ENCODE measurements at regions not wholly inside any gene's neighbourhood (a gene's known extent, or its start where the extent isn't known, plus 50 kb on each side); places are given as distances from the start of the nearest gene placed in this dataset.

GRCh38 chr3:99071096-99071495, 169.6 kb upstream of the DCBLD2 start:
- no peaks in the 10 kb centered on the region for H3K9me3 Mint-ChIP-seq (ENCODE audit: unreplicated experiment)
- H3K27me3 Mint-ChIP-seq (ENCODE audit: unreplicated experiment): peaks cover 2% of the 10 kb centered on the region

DNA sequence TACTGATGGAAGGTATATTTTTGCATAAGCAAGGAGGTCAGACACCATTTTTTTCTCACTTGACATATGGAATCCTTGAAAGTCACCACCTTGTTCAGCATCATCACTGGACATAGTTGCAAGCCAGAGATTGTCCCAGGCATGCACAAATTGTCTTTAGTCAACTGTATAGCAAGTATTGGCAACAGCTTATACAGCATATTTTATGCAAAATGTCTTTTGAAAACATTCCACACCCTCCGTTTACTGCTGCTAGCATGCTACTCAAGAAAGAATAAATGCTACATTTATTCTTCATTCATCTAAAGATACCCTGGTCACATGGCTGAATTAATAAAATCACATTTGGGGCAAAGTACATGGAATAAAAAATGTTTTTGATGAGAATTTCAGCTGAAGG, 168.5 kb upstream of the DCBLD2 start:
- no peak for TF ChIP-seq CTCF (IDR thresholded peaks at IDR 0.05; ENCODE audit: unreplicated experiment)
- Mint-ChIP-seq H3K4me3 (ENCODE audit: unreplicated experiment) (no peak overlapping the region), H3K9me3 (ENCODE audit: unreplicated experiment) (peaks cover 3% of the 10 kb centered on the region), H3K27ac (ENCODE audit: unreplicated experiment) (no peak overlapping the region), H3K36me3 (ENCODE audit: low read depth, unreplicated experiment) (no peaks in the 10 kb centered on the region), H3K27me3 (ENCODE audit: unreplicated experiment) (peaks cover 4% of the 10 kb centered on the region), H3K4me1 (ENCODE audit: unreplicated experiment) (no peaks in the 10 kb centered on the region)
- no peak for DNase-seq (ENCODE audit: low spot score)

More at GRCh38 chr3:99071096-99071495, 169.6 kb upstream of the DCBLD2 start:
- no peak for DNase-seq (ENCODE audit: low spot score)
- Mint-ChIP-seq H3K27ac (ENCODE audit: unreplicated experiment) (no peak overlapping the region), H3K4me1 (ENCODE audit: unreplicated experiment) (no peaks in the 10 kb centered on the region), H3K36me3 (ENCODE audit: low read depth, unreplicated experiment) (no peaks in the 10 kb centered on the region), H3K4me3 (ENCODE audit: unreplicated experiment) (no peak overlapping the region)
- no peak for TF ChIP-seq CTCF (IDR thresholded peaks at IDR 0.05; ENCODE audit: unreplicated experiment)

DNA sequence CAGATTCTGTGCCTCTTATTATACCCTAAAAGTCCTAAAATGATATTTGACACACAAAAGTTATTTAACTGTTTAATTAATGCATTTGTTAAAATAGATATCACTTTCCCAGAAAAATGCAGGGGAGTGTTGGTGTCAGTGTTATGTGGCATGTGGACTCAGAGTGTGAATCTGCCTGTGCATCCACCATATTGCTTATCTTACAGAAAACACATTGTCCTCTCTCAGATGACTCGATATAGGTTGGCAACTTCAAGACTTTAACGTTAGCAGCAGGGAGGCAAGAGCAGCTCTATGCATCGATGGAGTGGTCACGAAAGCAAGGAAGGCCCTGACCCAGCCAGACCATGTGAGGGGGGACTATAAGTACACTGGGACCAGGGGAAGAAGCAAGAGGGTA, 165.4 kb upstream of the DCBLD2 start:
- Mint-ChIP-seq H3K4me1 (ENCODE audit: unreplicated experiment) (no peaks in the 10 kb centered on the region), H3K27ac (ENCODE audit: unreplicated experiment) (no peak overlapping the region), H3K9me3 (ENCODE audit: unreplicated experiment) (peaks cover 3% of the 10 kb centered on the region), H3K4me3 (ENCODE audit: unreplicated experiment) (no peak overlapping the region), H3K27me3 (ENCODE audit: unreplicated experiment) (peaks cover 3% of the 10 kb centered on the region), H3K36me3 (ENCODE audit: low read depth, unreplicated experiment) (no peaks in the 10 kb centered on the region)
- TF ChIP-seq CTCF (IDR thresholded peaks at IDR 0.05; ENCODE audit: unreplicated experiment): no peak
- DNase-seq (ENCODE audit: low spot score): no peak

- H3K27ac Mint-ChIP-seq (ENCODE audit: unreplicated experiment): no peak overlapping the region
- H3K4me1 Mint-ChIP-seq (ENCODE audit: unreplicated experiment): no peaks in the 10 kb centered on the region
- no peak for DNase-seq (ENCODE audit: low spot score)
- H3K27me3 Mint-ChIP-seq (ENCODE audit: unreplicated experiment): no peaks in the 10 kb centered on the region
- no peak for TF ChIP-seq CTCF (IDR thresholded peaks at IDR 0.05; ENCODE audit: unreplicated experiment)
- no peak overlapping the region for H3K4me3 Mint-ChIP-seq (ENCODE audit: unreplicated experiment)
- no peaks in the 10 kb centered on the region for H3K9me3 Mint-ChIP-seq (ENCODE audit: unreplicated experiment)
- H3K36me3 Mint-ChIP-seq (ENCODE audit: low read depth, unreplicated experiment): no peaks in the 10 kb centered on the region
Observed at GRCh38 chr3:99049164-99049563, 147.7 kb upstream of the DCBLD2 start.

GRCh38 chr3:99041747-99042146, 140.3 kb upstream of the DCBLD2 start:
- Mint-ChIP-seq H3K27ac (ENCODE audit: unreplicated experiment) (no peak overlapping the region), H3K9me3 (ENCODE audit: unreplicated experiment) (no peaks in the 10 kb centered on the region), H3K36me3 (ENCODE audit: low read depth, unreplicated experiment) (no peaks in the 10 kb centered on the region), H3K4me3 (ENCODE audit: unreplicated experiment) (no peak overlapping the region), H3K27me3 (ENCODE audit: unreplicated experiment) (no peaks in the 10 kb centered on the region), H3K4me1 (ENCODE audit: unreplicated experiment) (no peaks in the 10 kb centered on the region)
- DNase-seq (ENCODE audit: low spot score): no peak
- no peak for TF ChIP-seq CTCF (IDR thresholded peaks at IDR 0.05; ENCODE audit: unreplicated experiment)

Data from endothelial cell (in vitro differentiated cells).